Chondrocyte (in vitro differentiated cells): ENCODE measurements at regions not wholly inside any gene's neighbourhood (a gene's known extent, or its start where the extent isn't known, plus 50 kb on each side); places are given as distances from the start of the nearest gene placed in this dataset.

Experiments
- DNase-seq: peaks from one replicate; pipeline ENCODE4 v3.0.0; 2021; ENCODE audit warnings: mixed read lengths, low spot score
- H3K27ac Mint-ChIP-seq: one replicate; pipeline ENCODE4 v1.8.0; 2021; ENCODE audit warnings: mild to moderate bottlenecking, moderate library complexity, mixed read lengths; ENCODE audit not compliant: unreplicated experiment
- H3K27me3 Mint-ChIP-seq: 2 replicates; pipeline ENCODE4 v1.8.0; 2021; ENCODE audit warnings: low read depth, mixed read lengths
- H3K36me3 Mint-ChIP-seq: 2 replicates; pipeline ENCODE4 v1.8.0; 2021; ENCODE audit warnings: low read depth, mixed read lengths
- H3K4me1 Mint-ChIP-seq: 2 replicates; pipeline ENCODE4 v1.8.0; 2021; ENCODE audit warnings: low read depth, mild to moderate bottlenecking, mixed read lengths
- H3K4me3 Mint-ChIP-seq: one replicate; pipeline ENCODE4 v1.8.0; 2021; ENCODE audit warnings: mild to moderate bottlenecking, moderate library complexity, mixed read lengths; ENCODE audit not compliant: unreplicated experiment
- H3K9me3 Mint-ChIP-seq: 2 replicates; pipeline ENCODE4 v1.8.0; 2021; ENCODE audit warnings: low read depth, mixed read lengths
- CTCF ChIP-seq: fragments of 200-600 bp; sonication (generic); IDR thresholded peaks from 2 replicates; pipeline ENCODE4 v1.5.0; 2021; ENCODE audit warnings: antibody characterized with exemption, mild to moderate bottlenecking, moderate library complexity

- peaks cover 9% of the 10 kb centered on the region for H3K9me3 Mint-ChIP-seq
- no peaks in the 10 kb centered on the region for H3K27me3 Mint-ChIP-seq
- TF ChIP-seq CTCF, result no peak
- no peak for DNase-seq
- peaks cover 43% of the 10 kb centered on the region for H3K4me1 Mint-ChIP-seq
- H3K27ac Mint-ChIP-seq, result no peak overlapping the region
- H3K36me3 Mint-ChIP-seq, result no peaks in the 10 kb centered on the region
- no peak overlapping the region for H3K4me3 Mint-ChIP-seq
These were observed 534.9 kb upstream of the TNP1 start for GRCh38 chr2:217394510-217395351.

- Mint-ChIP-seq H3K4me1 (peaks cover 33% of the 10 kb centered on the region), H3K4me3 (no peak overlapping the region), H3K36me3 (no peaks in the 10 kb centered on the region), H3K9me3 (peaks cover 9% of the 10 kb centered on the region), H3K27ac (peak overlapping the region; percentile 17), H3K27me3 (no peaks in the 10 kb centered on the region)
- no peak for TF ChIP-seq CTCF
- DNase-seq, result no peak
These were observed 533.7 kb upstream of the TNP1 start for GRCh38 chr2:217393585-217394032.

GRCh38 chr2:217392930-217393584 lies 533.2 kb upstream of the TNP1 start:
- H3K27me3 Mint-ChIP-seq, result no peaks in the 10 kb centered on the region
- H3K36me3 Mint-ChIP-seq, result no peaks in the 10 kb centered on the region
- DNase-seq, result no peak
- peaks cover 9% of the 10 kb centered on the region for H3K9me3 Mint-ChIP-seq
- H3K4me3 Mint-ChIP-seq, result no peak overlapping the region
- no peak overlapping the region for H3K27ac Mint-ChIP-seq
- no peak for TF ChIP-seq CTCF
- peaks cover 29% of the 10 kb centered on the region for H3K4me1 Mint-ChIP-seq

- Mint-ChIP-seq H3K9me3 (peaks cover 9% of the 10 kb centered on the region), H3K27ac (no peak overlapping the region), H3K27me3 (no peaks in the 10 kb centered on the region), H3K4me3 (no peak overlapping the region), H3K4me1 (peaks cover 20% of the 10 kb centered on the region), H3K36me3 (no peaks in the 10 kb centered on the region)
- TF ChIP-seq CTCF, result no peak
- DNase-seq, result no peak
These were observed 528.0 kb upstream of the TNP1 start for GRCh38 chr2:217387776-217388387.

- no peak overlapping the region for H3K4me3 Mint-ChIP-seq
- H3K36me3 Mint-ChIP-seq, result no peaks in the 10 kb centered on the region
- H3K9me3 Mint-ChIP-seq, result peaks cover 6% of the 10 kb centered on the region
- no peak for TF ChIP-seq CTCF
- H3K27me3 Mint-ChIP-seq, result no peaks in the 10 kb centered on the region
- H3K4me1 Mint-ChIP-seq, result peaks cover 16% of the 10 kb centered on the region
- no peak overlapping the region for H3K27ac Mint-ChIP-seq
- no peak for DNase-seq
These were observed 526.2 kb upstream of the TNP1 start for GRCh38 chr2:217386041-217386440.
